HS-27A (cell line): ENCODE measurements at regions not wholly inside any gene's neighbourhood (a gene's known extent, or its start where the extent isn't known, plus 50 kb on each side); places are given as distances from the start of the nearest gene placed in this dataset.

Experiments used
- DNase-seq: peaks from one replicate; pipeline ENCODE4 v3.0.0-alpha.2; 2012; ENCODE audit warnings: low read depth, missing footprints

DNA sequence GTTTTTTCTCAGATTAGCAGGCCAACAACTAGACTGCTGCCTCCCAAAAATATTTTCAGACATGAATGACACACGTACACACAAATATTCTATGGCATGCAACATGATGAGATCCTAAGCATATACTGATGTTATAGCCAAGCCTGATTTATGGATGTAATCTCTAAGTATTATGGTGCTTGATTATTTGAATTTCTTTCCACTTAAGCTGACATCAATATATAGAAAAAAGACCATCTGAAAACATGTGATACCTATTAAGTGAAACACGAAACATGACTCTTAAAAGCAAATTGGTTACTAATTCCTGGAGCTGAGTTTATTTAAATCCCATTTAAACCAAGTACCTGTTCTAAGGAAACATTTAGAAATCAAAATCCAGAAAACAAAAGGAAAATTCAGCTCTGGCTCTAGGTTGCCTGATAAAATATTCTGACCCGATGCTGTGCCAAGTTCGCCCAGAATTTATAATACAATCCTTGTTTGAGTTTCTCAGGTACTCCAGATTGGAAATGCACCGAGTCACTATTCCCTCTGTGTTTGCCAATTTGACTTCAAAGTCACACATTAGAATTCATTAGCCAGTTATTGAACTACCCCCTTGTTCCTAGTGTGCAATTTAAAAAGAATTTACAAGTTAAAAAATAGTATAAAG is 548.6 kb downstream of the CSNK1G3 start:
- DNase-seq, result no peak

DNA sequence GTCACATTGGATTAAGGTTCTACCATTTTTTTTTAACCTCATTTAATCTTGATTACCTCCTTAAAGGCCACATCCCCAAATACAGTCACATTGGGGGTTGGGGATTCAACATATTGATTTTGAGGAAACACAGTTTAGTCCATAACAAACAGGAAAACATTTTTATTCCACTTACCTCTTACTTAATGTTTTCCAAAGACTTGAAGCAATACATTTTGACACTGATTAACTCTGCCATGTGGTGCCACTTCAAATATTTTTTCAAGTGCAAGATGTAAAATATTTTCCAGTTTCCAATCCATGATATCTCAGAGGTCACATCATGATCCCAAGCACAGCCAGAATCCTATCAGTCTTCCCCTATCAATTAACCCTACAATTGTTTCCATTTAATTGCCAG is 548.0 kb downstream of the CSNK1G3 start:
- DNase-seq, result no peak

GRCh38 chr5:124059200-124059599 is 547.2 kb downstream of the CSNK1G3 start:
- no peak for DNase-seq

DNA sequence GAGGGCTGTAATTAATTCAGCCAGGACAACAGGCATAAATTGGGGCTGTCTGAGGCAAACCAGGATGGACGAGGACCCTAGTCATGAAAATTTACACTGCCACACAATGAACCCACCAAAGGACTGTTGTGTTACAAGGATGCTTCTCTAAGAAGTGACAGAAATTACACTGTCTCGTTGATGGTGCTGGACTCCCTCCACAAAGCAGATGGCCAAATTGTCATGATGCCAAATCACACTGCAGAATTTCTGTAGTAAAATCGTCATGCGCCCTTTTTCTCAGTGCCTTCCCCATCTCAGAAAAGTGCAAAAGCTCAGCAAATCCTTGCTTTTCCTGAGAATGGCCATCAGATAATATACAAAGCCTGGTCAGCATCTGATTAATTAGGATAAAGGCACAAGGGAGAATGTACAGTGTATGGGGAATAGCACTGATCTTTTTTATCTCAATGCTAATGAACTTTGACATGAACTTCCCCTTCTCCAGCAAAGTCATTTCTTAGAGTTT is 545.8 kb downstream of the CSNK1G3 start:
- DNase-seq, result no peak

- DNase-seq, result no peak
These were observed 545.2 kb downstream of the CSNK1G3 start for GRCh38 chr5:124056991-124057723.

DNA sequence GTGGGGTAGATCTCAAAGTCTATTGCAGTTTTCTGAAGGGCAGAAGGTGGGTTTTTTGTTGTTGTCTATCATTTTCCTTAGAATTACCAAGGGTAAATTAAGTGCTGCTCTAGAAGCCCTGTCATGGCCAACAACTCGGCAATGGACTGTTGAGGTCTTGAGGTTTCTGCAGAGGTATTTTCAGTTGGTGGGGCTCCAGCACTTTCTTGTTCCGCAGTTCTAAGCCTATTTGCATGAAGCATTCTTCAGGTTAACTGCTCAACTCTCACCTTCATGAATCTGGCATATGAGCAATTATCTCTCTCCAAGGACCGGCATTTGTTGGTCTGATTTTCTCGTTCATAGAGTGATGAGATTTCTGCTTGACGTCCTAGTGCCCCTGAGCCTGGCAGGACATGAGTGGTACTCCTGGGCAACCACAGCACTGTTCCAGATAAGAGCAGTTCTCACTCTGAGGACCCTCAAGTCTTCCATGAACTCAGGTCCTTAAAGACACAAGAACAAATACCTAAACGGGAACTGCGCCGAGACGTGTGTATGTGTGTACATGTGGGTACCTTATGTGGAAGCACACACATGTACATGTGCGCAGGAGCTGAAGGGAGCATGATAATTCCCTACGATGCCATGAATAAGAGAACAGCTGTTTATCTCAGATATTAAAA is 544.5 kb downstream of the CSNK1G3 start:
- no peak for DNase-seq

DNA sequence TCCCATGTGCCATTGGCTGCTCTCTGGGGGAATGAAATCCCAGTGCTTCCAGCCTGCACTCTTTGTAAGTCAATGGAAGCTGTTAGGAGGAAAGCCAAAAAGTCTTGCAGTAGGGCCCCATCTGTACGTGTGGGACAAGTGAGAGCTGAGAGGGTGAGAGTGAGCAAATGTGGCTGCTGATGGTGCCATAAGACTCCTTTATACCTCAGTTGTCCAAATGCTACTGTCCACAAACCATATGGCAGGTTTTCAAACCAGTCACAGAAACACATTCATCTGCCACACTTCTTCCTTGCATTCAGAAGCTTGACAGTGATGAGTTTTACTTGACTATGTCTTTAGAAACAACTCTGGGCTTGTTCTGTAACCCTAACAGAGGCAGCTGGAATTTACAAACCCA is 543.8 kb downstream of the CSNK1G3 start:
- no peak for DNase-seq

- DNase-seq, result no peak
These were observed 542.6 kb downstream of the CSNK1G3 start for GRCh38 chr5:124054564-124054963.

GRCh38 chr5:124053340-124053739 is 541.4 kb downstream of the CSNK1G3 start:
- DNase-seq, result no peak

DNA sequence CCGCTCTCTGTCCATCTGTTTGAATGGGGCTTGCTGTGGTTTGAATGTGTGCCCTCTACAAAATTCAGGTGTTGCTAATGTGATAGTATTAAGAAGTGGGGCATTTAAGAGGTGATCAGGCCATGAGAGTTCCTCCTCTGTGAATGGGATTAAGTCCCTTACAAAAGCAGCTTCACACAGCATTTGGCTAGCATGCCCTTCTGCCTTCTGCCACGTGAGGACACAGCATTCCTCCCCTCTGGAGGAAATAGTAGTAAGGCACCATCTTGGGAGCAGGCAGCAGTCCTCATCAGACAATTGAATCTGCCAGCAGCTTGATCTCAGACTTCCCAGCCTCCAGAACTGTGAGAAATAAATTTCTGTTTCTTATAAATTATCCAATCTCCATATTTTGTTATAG is 540.2 kb downstream of the CSNK1G3 start:
- DNase-seq, result no peak

DNA sequence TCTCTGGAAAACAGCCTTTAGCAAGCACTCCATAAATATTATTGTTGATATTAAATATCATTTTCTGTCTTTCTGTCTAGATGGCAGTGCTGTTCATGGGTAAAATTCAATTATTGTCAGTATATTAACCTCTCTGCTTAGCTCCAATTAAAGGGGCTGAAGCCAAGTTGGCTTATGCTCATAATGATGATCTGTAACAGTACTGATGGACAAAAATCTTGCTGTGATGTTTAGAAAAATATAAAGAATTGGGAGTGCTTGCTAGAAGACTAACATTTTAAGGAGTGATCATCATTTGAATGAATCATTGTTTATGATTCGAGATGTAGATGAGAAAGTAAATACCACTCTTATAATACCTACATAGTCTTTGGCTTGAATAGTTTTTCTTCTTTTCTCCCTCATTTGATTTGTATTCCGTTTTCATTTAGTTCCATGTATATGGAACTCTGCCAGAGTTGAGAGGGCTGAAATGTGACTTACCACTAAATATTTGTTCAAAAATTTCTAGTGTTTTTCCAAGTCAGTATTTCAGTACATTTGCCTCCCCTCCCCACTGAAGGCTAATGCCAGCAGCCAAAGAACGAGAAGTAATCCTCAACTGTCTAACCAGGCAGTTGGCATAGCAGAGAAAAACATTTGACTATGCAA is 538.3 kb downstream of the CSNK1G3 start:
- DNase-seq, result no peak

- DNase-seq, result no peak
These were observed 533.4 kb downstream of the CSNK1G3 start for GRCh38 chr5:124045412-124045811.

DNA sequence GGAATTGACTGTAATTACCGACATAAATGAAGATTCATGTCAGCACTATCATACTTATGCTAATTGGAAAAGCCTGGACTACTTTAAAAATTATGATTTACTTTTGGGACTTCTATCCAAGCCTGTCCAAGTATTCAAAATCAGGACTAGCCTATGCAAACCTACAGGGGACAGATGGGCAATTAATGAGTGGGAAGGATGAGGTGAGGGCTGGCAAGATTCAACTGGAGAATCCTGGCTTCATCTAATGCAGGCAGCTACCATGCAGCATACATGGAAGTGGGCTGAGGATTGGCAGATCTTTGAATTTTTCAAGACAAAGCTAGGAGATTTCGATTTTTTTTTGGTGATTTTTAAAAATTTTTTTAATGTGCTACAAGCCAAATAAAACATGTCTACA is 532.6 kb downstream of the CSNK1G3 start:
- DNase-seq, result no peak

GRCh38 chr5:124043456-124043855 is 531.5 kb downstream of the CSNK1G3 start:
- DNase-seq, result no peak

DNA sequence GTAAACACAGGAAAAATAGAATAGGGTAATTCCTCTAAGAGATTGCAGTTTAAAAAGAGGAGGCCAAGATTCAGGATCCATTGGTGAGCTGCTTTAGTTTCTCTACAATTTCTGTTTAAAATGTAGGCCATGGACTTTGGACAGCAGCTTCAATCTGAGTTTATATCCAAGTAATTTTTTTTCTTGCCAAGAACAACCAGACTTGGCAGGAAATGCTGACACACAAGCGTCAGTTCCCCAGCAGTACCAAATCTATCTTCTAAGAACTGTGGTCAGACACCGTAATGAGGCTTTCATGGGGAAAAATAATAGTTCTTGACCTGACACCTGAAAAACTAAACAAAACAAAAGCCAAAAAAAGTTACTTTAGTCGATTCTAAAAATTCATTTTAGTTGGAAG is 528.8 kb downstream of the CSNK1G3 start:
- no peak for DNase-seq

- DNase-seq, result no peak
These were observed 527.4 kb downstream of the CSNK1G3 start for GRCh38 chr5:124039410-124039809.

DNA sequence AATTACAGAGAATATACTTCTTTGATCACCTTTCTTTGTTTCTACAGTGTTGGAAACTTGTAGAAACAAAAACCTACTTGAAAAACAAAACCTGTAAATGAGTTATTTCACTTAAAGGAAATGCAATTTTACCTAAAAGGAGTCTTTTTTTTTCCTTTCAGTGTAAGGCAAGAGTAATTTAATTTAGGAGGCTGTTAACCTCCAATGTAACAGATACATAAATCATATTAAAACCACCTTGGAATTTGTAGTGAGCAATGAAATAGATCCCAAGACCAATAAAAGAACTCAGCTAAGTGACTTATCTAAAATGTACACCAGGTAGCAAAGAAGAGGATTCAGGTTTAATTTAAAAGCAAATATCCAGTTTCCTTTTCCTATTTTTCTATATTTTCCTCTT is 524.8 kb downstream of the CSNK1G3 start:
- no peak for DNase-seq

DNA sequence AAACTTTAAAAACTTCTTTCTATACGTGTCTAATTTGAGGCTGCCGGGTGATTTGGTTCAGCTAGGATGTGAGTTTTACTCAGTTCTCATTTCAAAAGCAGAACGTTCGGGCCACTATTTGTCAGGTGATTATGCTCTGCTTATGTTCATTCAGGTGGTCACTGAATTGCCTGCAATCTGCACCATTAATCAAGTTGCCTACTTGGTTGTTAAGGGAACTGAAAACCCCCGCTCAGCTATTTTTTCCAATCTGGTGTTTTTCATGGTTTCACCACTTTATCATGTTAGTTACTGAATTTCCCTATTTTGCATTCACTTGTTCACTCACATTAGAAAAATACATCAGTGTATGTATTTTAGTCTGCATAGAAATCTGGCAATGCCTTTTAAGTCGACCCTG is 523.0 kb downstream of the CSNK1G3 start:
- DNase-seq, result no peak

- no peak for DNase-seq
These were observed 522.2 kb downstream of the CSNK1G3 start for GRCh38 chr5:124034083-124034700.

DNA sequence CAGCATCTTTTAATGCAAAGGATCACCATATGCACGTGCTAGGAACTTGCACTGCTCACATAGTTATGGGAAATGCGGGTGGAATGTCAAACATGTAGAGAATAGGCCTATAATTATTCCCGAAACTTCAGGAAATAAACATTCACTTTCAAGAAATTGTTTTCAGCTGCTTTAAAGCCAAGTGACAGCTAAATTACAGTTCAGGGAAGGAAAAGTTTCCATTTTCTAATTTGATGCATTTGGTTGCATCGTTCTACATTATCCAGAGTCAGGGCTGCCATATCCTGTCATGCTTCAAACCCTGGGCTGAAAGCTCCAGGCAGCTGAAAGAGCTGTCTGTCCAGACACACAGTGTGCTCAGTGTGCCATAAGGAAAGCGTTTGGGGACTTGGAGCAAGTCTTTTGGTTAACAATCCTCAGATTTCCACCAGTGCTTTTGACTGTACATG is 518.1 kb downstream of the CSNK1G3 start:
- no peak for DNase-seq

GRCh38 chr5:124027441-124027840 is 515.5 kb downstream of the CSNK1G3 start:
- no peak for DNase-seq

GRCh38 chr5:124025306-124025845 is 513.4 kb downstream of the CSNK1G3 start:
- no peak for DNase-seq
